ENCODE measurements at regions not wholly inside any gene's neighbourhood (a gene's known extent, or its start where the extent isn't known, plus 50 kb on each side); places are given as distances from the start of the nearest gene placed in this dataset.

GRCh38 chr17:77379065-77379428, 238.3 kb downstream of the SEC14L1 start:
- DNase-seq (ENCODE audit: low read depth): no peak

GRCh38 chr17:77379832-77380231, 239.1 kb downstream of the SEC14L1 start:
- DNase-seq (ENCODE audit: low read depth): no peak

GRCh38 chr17:77380395-77381184, 239.8 kb downstream of the SEC14L1 start:
- no peak for DNase-seq (ENCODE audit: low read depth)

- no peak for DNase-seq (ENCODE audit: low read depth)
Observed at GRCh38 chr17:77381185-77381700, 240.5 kb downstream of the SEC14L1 start.

GRCh38 chr17:77381731-77382130, 241.0 kb downstream of the SEC14L1 start:
- no peak for DNase-seq (ENCODE audit: low read depth)

- DNase-seq (ENCODE audit: low read depth): no peak
Observed at GRCh38 chr17:77382356-77382911, 241.7 kb downstream of the SEC14L1 start.

- no peak for DNase-seq (ENCODE audit: low read depth)
Observed at GRCh38 chr17:77382966-77383612, 242.3 kb downstream of the SEC14L1 start.

- DNase-seq (ENCODE audit: low read depth): no peak
Observed at GRCh38 chr17:77383613-77384608, 243.1 kb downstream of the SEC14L1 start.

- DNase-seq (ENCODE audit: low read depth): no peak
Observed at GRCh38 chr17:77385750-77386501, 245.2 kb downstream of the SEC14L1 start.

- DNase-seq (ENCODE audit: low read depth): no peak
Observed at GRCh38 chr17:77386502-77387192, 245.9 kb downstream of the SEC14L1 start.

GRCh38 chr17:77387891-77388290, 247.1 kb downstream of the SEC14L1 start:
- no peak for DNase-seq (ENCODE audit: low read depth)

GRCh38 chr17:77388384-77389306, 247.9 kb downstream of the SEC14L1 start:
- no peak for DNase-seq (ENCODE audit: low read depth)

GRCh38 chr17:77390870-77391269, 250.1 kb downstream of the SEC14L1 start:
- no peak for DNase-seq (ENCODE audit: low read depth)

- DNase-seq (ENCODE audit: low read depth): peak; percentile 98
Observed at GRCh38 chr17:77391668-77392375, 251.1 kb downstream of the SEC14L1 start.

GRCh38 chr17:77392376-77393273, 251.9 kb downstream of the SEC14L1 start:
- DNase-seq (ENCODE audit: low read depth): no peak

GRCh38 chr17:77393274-77393600, 252.5 kb downstream of the SEC14L1 start:
- no peak for DNase-seq (ENCODE audit: low read depth)

GRCh38 chr17:77393867-77394539, 253.2 kb downstream of the SEC14L1 start:
- no peak for DNase-seq (ENCODE audit: low read depth)

All from stromal cell of bone marrow (primary cell).